GM19240 (cell line): ENCODE measurements at regions not wholly inside any gene's neighbourhood (a gene's known extent, or its start where the extent isn't known, plus 50 kb on each side); places are given as distances from the start of the nearest gene placed in this dataset.

Experiments
- DNase-seq: peaks from one replicate; pipeline ENCODE4 v3.0.0; 2011; ENCODE audit warnings: low spot score; ENCODE audit not compliant: insufficient read length

DNA sequence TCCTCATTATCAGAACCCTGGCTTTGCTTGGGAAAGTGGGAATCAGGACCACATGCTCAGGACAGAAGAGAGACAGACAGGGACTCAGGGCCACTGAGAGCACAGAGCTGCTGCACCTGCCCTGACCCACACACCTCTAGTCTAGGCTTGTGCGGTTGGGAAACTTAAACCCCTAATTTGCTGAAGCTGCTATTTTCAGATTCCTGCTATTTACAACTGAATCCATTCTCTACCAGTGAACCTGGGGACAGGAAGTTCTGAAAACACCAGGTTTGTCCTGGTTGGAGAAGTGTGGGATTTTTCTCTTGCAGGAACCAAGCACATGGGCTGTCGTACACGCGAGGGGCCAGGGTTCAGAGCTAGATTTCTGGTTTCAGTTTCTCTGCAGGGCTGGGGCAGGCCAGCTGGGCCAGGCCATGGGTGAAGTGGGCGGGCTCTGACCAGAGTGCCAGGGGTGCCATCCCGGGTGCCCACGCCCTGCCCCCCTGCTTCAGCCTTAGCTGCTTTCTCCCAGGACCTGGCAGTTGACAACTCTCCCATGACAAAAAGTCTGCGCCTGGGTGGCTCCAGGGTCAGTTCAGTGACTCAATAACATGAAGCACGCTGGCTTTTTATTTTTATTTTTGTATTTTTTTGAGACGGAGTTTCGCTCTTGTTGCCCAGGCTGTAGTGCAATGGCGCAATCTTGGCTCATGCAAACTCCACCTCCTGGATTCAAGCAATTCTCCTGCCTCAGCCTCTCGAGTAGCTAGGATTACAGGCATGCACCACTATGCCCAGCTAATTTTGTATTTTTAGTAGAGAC, 51.3 kb upstream of the SLC1A4 start:
- DNase-seq = no peak

DNA sequence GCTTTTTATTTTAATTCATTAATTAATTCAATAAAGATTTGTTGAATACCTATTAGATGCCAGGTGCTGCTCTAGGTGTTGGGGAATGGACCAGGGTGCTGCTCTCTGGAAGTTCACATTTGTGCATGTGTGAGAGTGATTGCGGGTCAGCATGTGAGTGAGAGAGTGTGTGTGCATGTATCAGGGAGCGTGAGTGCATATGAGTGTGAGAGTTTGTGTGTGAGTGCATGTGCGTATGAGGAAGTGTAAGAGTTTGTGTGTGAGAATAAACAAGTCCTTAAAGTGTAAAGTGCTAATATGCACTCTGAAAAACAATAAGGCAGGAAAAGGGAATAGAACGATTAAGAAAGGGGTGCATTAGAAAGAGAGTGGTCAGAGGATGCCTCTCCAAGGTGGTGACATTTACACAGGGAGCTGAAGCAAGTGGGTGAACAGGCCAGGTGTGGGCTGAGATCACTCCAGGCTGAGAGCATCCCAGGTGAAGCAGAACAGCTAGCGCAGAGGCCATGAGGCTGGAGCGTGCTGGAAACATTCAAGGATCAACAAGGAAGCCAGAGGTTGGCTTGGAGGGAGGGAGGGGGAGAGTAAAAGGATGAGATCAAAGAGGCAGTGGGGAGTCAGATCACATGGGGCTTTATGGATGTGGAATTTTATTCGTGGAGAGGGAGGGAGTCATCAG, 50.5 kb upstream of the SLC1A4 start:
- DNase-seq = no peak

DNA sequence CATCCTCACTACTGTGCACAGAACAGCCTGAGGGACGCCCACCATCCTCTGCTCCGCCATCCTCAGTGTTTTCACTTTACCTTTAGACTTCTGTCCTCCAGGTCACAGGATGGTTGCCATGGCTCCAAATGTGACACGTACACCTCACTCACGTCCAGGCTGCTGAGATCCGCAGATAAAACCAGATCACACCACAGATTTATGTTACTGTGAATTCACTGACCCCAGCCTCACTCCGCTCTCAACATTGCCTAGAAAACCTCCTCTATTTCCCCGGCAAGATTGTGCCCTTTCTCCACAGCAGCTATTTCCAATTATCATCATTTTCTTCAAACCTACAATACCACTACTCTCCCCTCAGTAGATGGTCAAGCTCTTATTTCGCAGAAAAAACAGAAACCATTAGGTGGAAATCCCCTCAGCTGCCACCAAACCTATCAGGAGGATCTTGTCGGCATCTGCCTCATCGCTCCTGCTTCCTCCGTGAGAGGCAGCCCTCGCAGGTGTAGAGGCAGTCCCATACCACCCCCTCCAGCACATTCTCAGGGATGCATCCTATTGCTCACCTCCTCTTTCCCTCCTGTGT, 49.8 kb upstream of the SLC1A4 start:
- no peak for DNase-seq
